ENCODE measurements at regions not wholly inside any gene's neighbourhood (a gene's known extent, or its start where the extent isn't known, plus 50 kb on each side); places are given as distances from the start of the nearest gene placed in this dataset.

DNA sequence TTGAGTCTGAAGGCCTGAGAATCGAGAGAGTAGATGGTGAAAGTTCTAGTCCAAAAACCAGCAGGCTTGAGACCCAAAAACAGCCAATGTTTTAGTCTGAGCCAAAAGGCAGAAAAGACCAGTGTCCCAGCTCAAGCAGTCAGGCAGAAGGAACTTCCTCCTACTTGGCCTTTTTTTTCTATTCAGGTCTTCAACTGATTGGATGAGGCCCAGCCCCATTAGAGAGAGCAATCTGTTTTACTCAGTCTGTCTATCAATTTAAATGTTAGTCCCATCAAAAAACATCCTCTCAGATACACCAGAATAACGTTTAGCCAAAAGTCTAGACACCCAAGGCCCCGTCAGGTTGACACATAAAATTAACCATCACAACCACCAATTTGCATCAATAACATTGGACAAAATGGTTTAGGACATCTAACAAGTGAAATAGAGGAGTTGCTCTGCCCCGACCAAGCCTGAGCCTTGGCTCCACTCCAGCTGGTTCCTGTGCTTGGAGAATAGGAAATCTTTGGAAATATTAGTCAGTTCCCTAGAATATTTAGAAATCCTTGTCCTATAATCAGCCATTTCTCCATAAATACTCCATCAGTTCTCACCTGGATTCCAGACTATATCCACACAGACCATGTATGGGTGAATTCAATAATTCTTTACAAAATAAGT, 51.4 kb upstream of the LIPC start:
- intact Hi-C loops (cut with micrococcal nuclease; ENCODE audit: unreplicated experiment), result no loop called here
- H3K27me3 Mint-ChIP-seq (ENCODE audit: unreplicated experiment), result no peaks in the 10 kb centered on the region

GRCh38 chr15:58381697-58382096, 50.1 kb upstream of the LIPC start:
- Mint-ChIP-seq H3K4me3 (ENCODE audit: low read depth, unreplicated experiment) (no peak overlapping the region), H3K27me3 (ENCODE audit: unreplicated experiment) (no peaks in the 10 kb centered on the region), H3K27ac (ENCODE audit: unreplicated experiment) (no peak overlapping the region), H3K9me3 (ENCODE audit: low read depth, unreplicated experiment) (no peaks in the 10 kb centered on the region), H3K36me3 (ENCODE audit: insufficient read depth, unreplicated experiment) (no peaks in the 10 kb centered on the region), H3K4me1 (ENCODE audit: low read depth, unreplicated experiment) (peaks cover 27% of the 10 kb centered on the region)
- CTCF ChIA-PET, result no interaction called here
- BruUV-seq (replicated peaks), result no TSS peak
- no peak for DNase-seq
- intact Hi-C loops (cut with micrococcal nuclease; ENCODE audit: unreplicated experiment), result no loop called here
- no peak for TF ChIP-seq CTCF (IDR thresholded peaks at IDR 0.05; ENCODE audit: unreplicated experiment)

More for the DNA sequence above, 51.4 kb upstream of the LIPC start:
- TF ChIP-seq CTCF (IDR thresholded peaks at IDR 0.05; ENCODE audit: unreplicated experiment), result no peak
- H3K9me3 Mint-ChIP-seq (ENCODE audit: low read depth, unreplicated experiment), result peaks cover 2% of the 10 kb centered on the region
- H3K4me3 Mint-ChIP-seq (ENCODE audit: low read depth, unreplicated experiment), result no peak overlapping the region
- DNase-seq, result no peak
- peaks cover 26% of the 10 kb centered on the region for H3K4me1 Mint-ChIP-seq (ENCODE audit: low read depth, unreplicated experiment)
- BruUV-seq (replicated peaks), result no TSS peak
- CTCF ChIA-PET, result no interaction called here
- no peaks in the 10 kb centered on the region for H3K36me3 Mint-ChIP-seq (ENCODE audit: insufficient read depth, unreplicated experiment)
- no peak overlapping the region for H3K27ac Mint-ChIP-seq (ENCODE audit: unreplicated experiment)
